Keratinocyte (primary cell): ENCODE measurements at regions not wholly inside any gene's neighbourhood (a gene's known extent, or its start where the extent isn't known, plus 50 kb on each side); places are given as distances from the start of the nearest gene placed in this dataset.

Experiments used
- DNase-seq: peaks from one replicate; pipeline ENCODE4 v3.0.0-alpha.2; 2011; ENCODE audit warnings: low read depth, missing footprints, low spot score
- FAIRE-seq: peaks from 2 replicates; lab custom pipeline; 2011; peaks lifted over from hg19 to GRCh38; lab: Jason Lieb, UNC
- H2AFZ ChIP-seq: 2 replicates; pipeline ENCODE4 v1.6.0; 2012; ENCODE audit warnings: low read length, control low read depth, inconsistent platforms; ENCODE audit not compliant: control insufficient read depth
- H3K27ac ChIP-seq: 2 replicates; pipeline ENCODE4 v1.5.1; 2011; ENCODE audit warnings: low read length; ENCODE audit not compliant: control insufficient read depth, insufficient read depth
- H3K27me3 ChIP-seq: 3 replicates; pipeline ENCODE4 v1.6.0; 2011; ENCODE audit warnings: low read length; ENCODE audit not compliant: control insufficient read depth, insufficient read depth; ENCODE audit errors: extremely low read depth
- H3K36me3 ChIP-seq, 2 experiments: 2 replicates in 1 of 2; 3 replicates in 1 of 2; pipeline ENCODE4 v1.5.1; 2011; ENCODE audit warnings: low read length in 2 of 2, mild to moderate bottlenecking in 1 of 2; ENCODE audit not compliant: control insufficient read depth in 2 of 2, insufficient read depth in 2 of 2; ENCODE audit errors: extremely low read depth in 1 of 2
- H3K4me1 ChIP-seq: 3 replicates; pipeline ENCODE4 v1.5.1; 2011; ENCODE audit warnings: low read length; ENCODE audit not compliant: control insufficient read depth, insufficient read depth; ENCODE audit errors: extremely low read depth
- H3K4me2 ChIP-seq: 3 replicates; pipeline ENCODE4 v1.6.0; 2011; ENCODE audit warnings: low read depth, low read length; ENCODE audit not compliant: control insufficient read depth, insufficient read depth; ENCODE audit errors: extremely low read depth
- H3K4me3 ChIP-seq, 3 experiments: fragments of 200-600 bp in 1 of 3; sonication (generic) in 1 of 3; 2 replicates in 2 of 3; 3 replicates in 1 of 3; pipeline ENCODE4 v1.5.1; 2011 to 2016; ENCODE audit warnings: low read length in 3 of 3, mild to moderate bottlenecking in 3 of 3, control low read depth in 2 of 3, inconsistent platforms in 1 of 3, low read depth in 1 of 3, mixed read lengths in 1 of 3, mixed run types in 1 of 3, moderate library complexity in 1 of 3; ENCODE audit not compliant: control insufficient read depth in 2 of 3, insufficient read depth in 2 of 3; ENCODE audit errors: extremely low read depth in 1 of 3
- H3K79me2 ChIP-seq: 2 replicates; pipeline ENCODE4 v1.6.0; 2012; ENCODE audit warnings: low read length; ENCODE audit not compliant: control insufficient read depth, insufficient read depth
- H3K9ac ChIP-seq: 3 replicates; pipeline ENCODE4 v1.6.0; 2011; ENCODE audit warnings: low read length; ENCODE audit not compliant: control insufficient read depth, insufficient read depth; ENCODE audit errors: extremely low read depth
- H3K9me1 ChIP-seq: 3 replicates; pipeline ENCODE4 v1.6.0; 2011; ENCODE audit warnings: low read length; ENCODE audit not compliant: control insufficient read depth, insufficient read depth; ENCODE audit errors: extremely low read depth
- H3K9me3 ChIP-seq: 2 replicates; pipeline ENCODE4 v1.5.1; 2012; ENCODE audit warnings: low read depth, low read length; ENCODE audit not compliant: control insufficient read depth
- H4K20me1 ChIP-seq: 3 replicates; pipeline ENCODE4 v1.6.0; 2011; ENCODE audit warnings: low read length; ENCODE audit not compliant: control insufficient read depth, insufficient read depth; ENCODE audit errors: extremely low read depth
- CTCF ChIP-seq, 3 experiments: IDR thresholded peaks in 1 of 3; conservative IDR thresholded peaks in 1 of 3; optimal IDR thresholded peaks in 1 of 3; 2 replicates in 2 of 3; 3 replicates in 1 of 3; pipeline versions ENCODE3 to v1.5.1; 2011; ENCODE audit warnings: low read length in 3 of 3, mild to moderate bottlenecking in 3 of 3, moderate library complexity in 2 of 3, control low read depth in 1 of 3, inconsistent platforms in 1 of 3; ENCODE audit not compliant: insufficient read depth in 2 of 3; ENCODE audit errors: extremely low read depth in 1 of 3
- EZH2 ChIP-seq: IDR thresholded peaks from one replicate; pipeline ENCODE4 v1.6.1; 2012; ENCODE audit warnings: inconsistent platforms, mild to moderate bottlenecking, low read length, moderate library complexity
- dilution Hi-C: fragments of 300-500 bp; cut with MboI; formaldehyde crosslinking; loops from one replicate; pipeline ENCODE4 v1.7.0; 2020; ENCODE audit warnings: low sequenced_read_pairs; ENCODE audit not compliant: extremely low pct_ligation_motif_present

DNA sequence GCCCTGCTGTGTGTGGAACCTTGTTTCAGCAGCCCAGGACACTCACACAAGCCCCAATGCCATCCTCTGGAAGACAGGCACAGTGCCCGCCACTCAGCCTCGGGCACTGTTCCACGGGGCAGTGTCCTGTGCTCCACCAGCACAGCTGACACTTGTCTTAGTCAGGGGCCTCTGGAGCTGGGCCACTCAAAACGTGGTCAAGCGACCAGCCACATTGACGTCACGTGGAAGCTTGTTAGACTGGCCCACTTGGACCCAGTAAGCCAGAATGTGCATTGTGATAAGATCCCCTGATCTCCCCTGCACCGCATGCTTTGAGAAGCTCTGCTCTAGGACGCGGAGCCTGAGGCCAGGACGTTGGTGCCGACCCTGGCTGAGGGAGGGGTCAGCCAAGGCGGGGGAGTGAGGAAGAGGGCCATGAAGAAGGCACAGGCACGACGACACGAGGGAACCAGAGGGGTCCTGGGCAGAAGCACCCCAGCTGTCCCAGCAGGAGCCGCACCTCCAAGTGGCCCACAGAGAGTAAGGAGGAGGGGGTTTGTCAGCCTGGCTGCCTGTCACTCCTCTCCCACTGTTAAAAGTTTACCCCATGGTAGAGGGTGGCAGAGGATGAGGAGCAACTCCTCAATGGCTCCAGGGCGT, 64.6 kb downstream of the LINC01488 start:
- FAIRE-seq = no peak
- no peak for DNase-seq
- H3K27ac ChIP-seq = no peak overlapping the region

DNA sequence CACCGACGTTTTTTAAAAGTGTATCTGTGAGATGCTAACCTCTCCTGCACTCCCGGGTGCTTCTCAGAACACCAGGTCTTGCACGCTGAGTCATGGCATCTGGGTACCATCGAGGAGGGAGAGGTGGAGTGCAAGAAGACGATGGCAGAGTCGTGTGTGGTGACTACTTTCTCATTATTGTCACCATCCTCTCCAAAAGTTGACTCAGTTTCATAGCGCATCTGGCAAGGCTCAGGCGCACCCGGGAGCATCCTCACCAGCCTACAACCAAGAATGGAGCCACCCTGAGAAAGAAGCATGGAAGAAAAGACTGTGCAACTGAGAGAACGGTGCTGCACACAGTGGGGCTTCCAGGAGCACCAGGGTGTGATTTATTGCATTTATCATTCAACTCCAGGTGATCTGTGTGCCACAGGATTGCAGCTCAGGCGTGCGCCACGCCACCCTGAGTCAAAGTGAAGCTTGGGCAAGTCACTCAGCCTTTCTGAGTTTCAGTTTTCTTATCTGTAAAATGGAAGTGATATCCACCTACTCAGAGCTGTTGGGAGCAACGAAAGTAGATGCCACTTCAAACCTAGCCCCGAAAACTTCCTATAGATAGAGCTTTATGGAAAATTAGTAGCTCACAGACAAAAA, 65.4 kb downstream of the LINC01488 start:
- no peaks in the 10 kb centered on the region for H3K36me3 ChIP-seq
- TF ChIP-seq EZH2 (no peak), CTCF (optimal IDR thresholded peaks at IDR 0.05 in 1 of 3, IDR thresholded peaks at IDR 0.05 in 1 of 3, conservative IDR thresholded peaks at IDR 0.05 in 1 of 3; ENCODE audit: extremely low read depth in 1 of 3, insufficient read depth in 2 of 3, low read length in 3 of 3) (no peak)
- H2AFZ ChIP-seq = no peak overlapping the region
- FAIRE-seq (no peak), DNase-seq (no peak)
- dilution Hi-C loops = no loop called here
- H4K20me1 ChIP-seq = no peaks in the 10 kb centered on the region
- H3K27ac ChIP-seq = no peak overlapping the region
- peaks cover 3% of the 10 kb centered on the region for H3K9me3 ChIP-seq
- H3K9ac ChIP-seq = no peak overlapping the region
- peaks cover under 1% of the 10 kb centered on the region for H3K4me1 ChIP-seq
- no peak overlapping the region for H3K4me2 ChIP-seq
- peaks cover 11% of the 10 kb centered on the region for H3K27me3 ChIP-seq
- no peaks in the 10 kb centered on the region for H3K79me2 ChIP-seq
- H3K4me3 ChIP-seq = no peak overlapping the region
- H3K9me1 ChIP-seq = no peaks in the 10 kb centered on the region

More for the DNA sequence above, 64.6 kb downstream of the LINC01488 start:
- no peak for TF ChIP-seq EZH2
- TF ChIP-seq CTCF (optimal IDR thresholded peaks at IDR 0.05 in 1 of 3, IDR thresholded peaks at IDR 0.05 in 1 of 3, conservative IDR thresholded peaks at IDR 0.05 in 1 of 3; ENCODE audit: extremely low read depth in 1 of 3, insufficient read depth in 2 of 3, low read length in 3 of 3) = no peak
- Histone ChIP-seq H3K4me2 (no peak overlapping the region), H3K36me3 (no peaks in the 10 kb centered on the region), H2AFZ (no peak overlapping the region), H3K79me2 (no peaks in the 10 kb centered on the region), H4K20me1 (no peaks in the 10 kb centered on the region), H3K9ac (no peak overlapping the region), H3K9me3 (peaks cover 3% of the 10 kb centered on the region), H3K27me3 (peaks cover 11% of the 10 kb centered on the region), H3K4me1 (no peaks in the 10 kb centered on the region), H3K9me1 (no peaks in the 10 kb centered on the region), H3K4me3 (no peak overlapping the region)
- dilution Hi-C loops = no loop called here
